GM19193 (cell line): ENCODE measurements at regions not wholly inside any gene's neighbourhood (a gene's known extent, or its start where the extent isn't known, plus 50 kb on each side); places are given as distances from the start of the nearest gene placed in this dataset.

ENCODE experiments used
- POLR2A ChIP-seq: IDR thresholded peaks from 4 replicates; pipeline ENCODE4 v1.6.1; 2011; ENCODE audit not compliant: insufficient read depth, insufficient read length; ENCODE audit errors: extremely low read depth

- TF ChIP-seq POLR2A = no peak
Observed at GRCh38 chr3:194979173-194979572, 291.8 kb downstream of the XXYLT1 start.

- TF ChIP-seq POLR2A = no peak
Observed at GRCh38 chr3:194982472-194982871, 288.5 kb downstream of the XXYLT1 start.

- no peak for TF ChIP-seq POLR2A
Observed at GRCh38 chr3:194983121-194983520, 287.8 kb downstream of the XXYLT1 start.

GRCh38 chr3:194983620-194984019, 287.3 kb downstream of the XXYLT1 start:
- no peak for TF ChIP-seq POLR2A

GRCh38 chr3:194984066-194984465, 286.9 kb downstream of the XXYLT1 start:
- TF ChIP-seq POLR2A = no peak

- TF ChIP-seq POLR2A = no peak
Observed at GRCh38 chr3:194984622-194985021, 286.3 kb downstream of the XXYLT1 start.

GRCh38 chr3:194985031-194985578, 285.9 kb downstream of the XXYLT1 start:
- no peak for TF ChIP-seq POLR2A

- TF ChIP-seq POLR2A = no peak
Observed at GRCh38 chr3:194986208-194987043, 284.5 kb downstream of the XXYLT1 start.

GRCh38 chr3:194987571-194988494, 283.1 kb downstream of the XXYLT1 start:
- no peak for TF ChIP-seq POLR2A

- TF ChIP-seq POLR2A = no peak
Observed at GRCh38 chr3:194988495-194989165, 282.3 kb downstream of the XXYLT1 start.

- TF ChIP-seq POLR2A = no peak
Observed at GRCh38 chr3:194989241-194989640, 281.7 kb downstream of the XXYLT1 start.

- no peak for TF ChIP-seq POLR2A
Observed at GRCh38 chr3:194990454-194991337, 280.3 kb downstream of the XXYLT1 start.

GRCh38 chr3:194991338-194991654, 279.7 kb downstream of the XXYLT1 start:
- TF ChIP-seq POLR2A = no peak

GRCh38 chr3:194993896-194994295, 277.1 kb downstream of the XXYLT1 start:
- TF ChIP-seq POLR2A = no peak

- TF ChIP-seq POLR2A = no peak
Observed at GRCh38 chr3:194994551-194994981, 276.4 kb downstream of the XXYLT1 start.

- TF ChIP-seq POLR2A = no peak
Observed at GRCh38 chr3:194995334-194995733, 275.6 kb downstream of the XXYLT1 start.
